ENCODE measurements at regions not wholly inside any gene's neighbourhood (a gene's known extent, or its start where the extent isn't known, plus 50 kb on each side); places are given as distances from the start of the nearest gene placed in this dataset.

DNA sequence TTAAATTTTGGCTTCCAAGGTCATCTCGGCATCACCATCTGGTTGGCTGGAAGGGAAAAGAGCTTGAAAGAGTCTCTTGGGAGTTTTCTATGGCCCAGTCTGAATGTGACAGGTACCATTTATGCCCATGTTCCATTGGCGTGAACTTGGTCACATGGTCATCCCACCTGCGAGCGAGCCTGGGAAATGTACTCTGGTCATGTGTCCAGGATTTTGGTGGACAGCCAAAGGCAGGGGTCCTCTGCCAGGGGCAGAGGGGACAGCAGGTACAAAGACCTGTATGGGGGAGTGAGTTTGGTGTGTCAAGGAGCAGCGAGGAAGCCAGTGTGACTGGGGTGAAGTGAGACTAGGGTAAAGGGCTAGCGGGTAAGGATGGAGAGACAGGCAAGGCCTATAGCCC, 112.6 kb downstream of the CDC5L start:
- no peak for DNase-seq (ENCODE audit: low spot score)

- DNase-seq (ENCODE audit: low spot score): no peak
Measured at GRCh38 chr6:44503471-44503870, 116.0 kb downstream of the CDC5L start.

GRCh38 chr6:44504301-44504791, 116.8 kb downstream of the CDC5L start:
- no peak for DNase-seq (ENCODE audit: low spot score)

DNA sequence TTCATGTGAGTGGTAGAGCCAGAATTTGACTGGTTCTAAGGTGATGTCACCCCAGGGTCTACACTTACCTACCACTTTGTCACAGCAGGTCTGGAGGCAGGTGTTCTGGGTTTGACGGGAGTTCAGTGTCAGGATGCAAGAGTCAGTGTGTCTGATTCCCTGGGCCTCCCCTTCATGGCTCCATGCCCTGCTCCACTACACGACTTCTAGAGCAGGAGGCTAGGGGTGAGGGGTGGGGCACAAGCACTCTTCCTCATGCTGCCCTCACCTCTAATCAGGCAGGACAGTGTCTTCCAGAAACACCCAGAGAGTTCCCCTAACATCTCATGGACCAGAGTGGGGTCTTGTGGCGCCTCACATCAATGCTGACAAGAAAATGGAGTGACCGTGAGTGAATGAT, 118.2 kb downstream of the CDC5L start:
- no peak for DNase-seq (ENCODE audit: low spot score)

GRCh38 chr6:44507014-44507413, 119.5 kb downstream of the CDC5L start:
- no peak for DNase-seq (ENCODE audit: low spot score)

- DNase-seq (ENCODE audit: low spot score): no peak
Measured at GRCh38 chr6:44508646-44509045, 121.1 kb downstream of the CDC5L start.

DNA sequence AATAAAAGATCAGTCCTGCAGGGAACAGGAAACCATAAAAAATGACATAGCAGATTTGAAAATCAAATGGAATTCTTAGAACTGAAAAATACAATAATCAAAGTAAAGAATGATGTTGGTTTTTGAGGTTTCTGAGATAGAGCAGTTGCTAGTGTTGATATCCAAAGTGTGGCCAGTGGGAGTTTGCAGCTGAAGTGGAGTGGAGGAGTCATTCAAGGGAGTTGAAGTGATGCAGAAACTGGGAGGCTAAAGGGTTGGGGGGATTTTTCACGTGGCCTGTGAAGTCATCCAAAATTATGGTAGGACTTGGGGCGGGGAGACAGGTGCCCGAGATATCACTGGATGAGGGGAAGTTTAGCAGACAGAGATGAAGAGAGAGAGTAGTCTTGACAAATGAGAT, 123.6 kb downstream of the CDC5L start:
- no peak for DNase-seq (ENCODE audit: low spot score)

GRCh38 chr6:44512868-44513741, 125.6 kb downstream of the CDC5L start:
- DNase-seq (ENCODE audit: low spot score): no peak

DNA sequence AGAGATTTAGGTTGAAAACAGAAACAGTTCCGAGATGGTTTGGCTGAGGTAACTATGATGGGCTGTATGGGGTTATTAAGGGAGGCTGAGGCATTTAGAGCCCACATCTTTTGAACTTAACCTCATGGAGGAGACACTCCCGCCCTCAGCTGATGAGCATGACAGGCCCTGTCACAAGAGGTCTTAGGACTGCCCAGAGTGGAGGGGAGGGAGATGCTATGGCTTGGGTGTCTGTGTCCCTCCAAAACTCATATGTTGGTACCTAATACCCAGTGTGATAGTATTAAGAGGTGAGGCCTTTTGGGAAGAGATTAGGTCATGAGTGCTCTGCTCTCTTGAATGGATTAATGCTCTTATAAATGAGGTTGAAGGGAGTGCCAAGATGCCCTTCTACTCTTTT, 126.6 kb downstream of the CDC5L start:
- no peak for DNase-seq (ENCODE audit: low spot score)

GRCh38 chr6:44514576-44515193, 127.2 kb downstream of the CDC5L start:
- no peak for DNase-seq (ENCODE audit: low spot score)

DNA sequence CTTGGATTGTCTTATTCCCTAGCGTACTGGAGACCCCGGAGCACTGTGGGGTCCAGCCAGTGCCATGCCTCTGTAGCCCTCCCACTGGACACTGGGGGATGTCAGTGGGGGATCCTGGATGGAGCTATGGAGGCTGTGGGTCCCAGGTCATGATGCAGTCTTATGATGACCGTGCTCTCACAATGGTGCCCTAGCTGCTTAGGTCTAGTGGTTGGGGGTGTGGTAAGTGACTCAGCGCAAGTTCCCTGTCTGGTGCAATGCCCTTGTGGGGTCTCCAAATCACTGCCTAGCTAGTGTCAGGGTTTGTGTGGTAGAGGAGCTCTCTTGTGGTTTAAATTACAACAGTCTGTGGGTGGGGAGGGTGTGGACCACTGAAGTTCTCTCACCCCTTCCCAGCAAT, 135.4 kb downstream of the CDC5L start:
- no peak for DNase-seq (ENCODE audit: low spot score)

DNA sequence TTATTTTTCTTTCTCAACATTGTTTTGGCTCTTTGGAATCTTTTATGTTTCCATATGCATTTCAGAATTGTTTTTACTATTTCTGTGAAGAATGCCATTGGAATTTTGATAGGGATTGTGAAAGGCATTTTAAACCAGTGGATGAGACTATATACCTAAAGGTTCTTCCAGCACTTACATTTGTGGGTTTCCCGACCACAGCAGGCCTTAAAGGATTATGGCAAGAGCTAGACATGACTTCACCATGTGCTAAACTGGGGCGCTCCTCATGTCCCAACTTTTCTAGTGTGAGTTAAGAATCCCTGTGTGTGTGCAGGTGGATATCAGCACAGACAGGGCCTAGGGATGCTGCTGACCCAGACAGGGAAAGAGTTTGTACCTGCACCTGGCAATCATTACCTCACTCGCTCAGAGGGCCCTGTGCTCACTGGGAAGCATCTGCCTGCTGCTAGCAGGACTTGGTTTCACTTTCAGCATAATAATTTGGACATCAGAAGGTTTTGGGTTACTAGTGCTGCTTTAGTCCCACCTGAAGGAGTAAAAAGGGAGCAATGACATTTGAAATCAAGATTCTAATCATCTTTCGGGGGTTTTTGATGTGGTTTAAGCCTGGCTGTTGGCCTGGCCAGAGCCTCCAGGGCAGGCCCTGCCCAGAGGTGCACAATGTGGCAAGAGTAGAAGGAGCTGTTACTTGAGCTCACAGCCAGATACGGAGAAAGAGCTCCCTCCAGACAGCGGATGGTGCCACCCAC, 137.1 kb downstream of the CDC5L start:
- DNase-seq (ENCODE audit: low spot score): no peak

DNA sequence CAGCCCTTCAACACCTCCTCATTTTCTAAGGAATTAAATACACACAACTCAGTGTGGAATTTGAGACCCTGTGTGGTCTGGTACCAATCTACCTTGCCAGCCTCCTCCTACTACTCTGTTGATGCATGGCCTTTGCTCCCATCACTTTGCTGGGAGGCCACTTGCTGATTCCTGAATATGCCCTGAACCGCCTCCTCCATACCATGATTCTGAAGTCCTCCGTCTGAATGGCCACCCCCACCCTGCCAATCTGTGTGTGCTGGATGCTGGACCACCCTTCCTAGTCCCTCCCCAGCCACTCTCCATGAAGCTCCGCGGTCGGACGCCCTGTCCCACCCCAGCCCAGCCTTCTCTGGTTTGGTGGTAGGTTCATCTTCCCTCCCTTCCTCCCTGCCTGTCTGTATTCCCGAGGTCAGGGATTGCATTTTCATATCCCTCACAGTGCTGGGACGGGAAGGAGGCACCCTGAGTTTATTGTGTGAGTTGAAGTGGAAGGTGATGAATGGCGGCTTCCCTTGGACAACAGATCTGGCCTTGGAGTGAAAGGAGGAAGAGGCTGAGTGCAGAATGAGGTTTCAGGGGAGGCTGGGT, 138.3 kb downstream of the CDC5L start:
- DNase-seq (ENCODE audit: low spot score): no peak

DNA sequence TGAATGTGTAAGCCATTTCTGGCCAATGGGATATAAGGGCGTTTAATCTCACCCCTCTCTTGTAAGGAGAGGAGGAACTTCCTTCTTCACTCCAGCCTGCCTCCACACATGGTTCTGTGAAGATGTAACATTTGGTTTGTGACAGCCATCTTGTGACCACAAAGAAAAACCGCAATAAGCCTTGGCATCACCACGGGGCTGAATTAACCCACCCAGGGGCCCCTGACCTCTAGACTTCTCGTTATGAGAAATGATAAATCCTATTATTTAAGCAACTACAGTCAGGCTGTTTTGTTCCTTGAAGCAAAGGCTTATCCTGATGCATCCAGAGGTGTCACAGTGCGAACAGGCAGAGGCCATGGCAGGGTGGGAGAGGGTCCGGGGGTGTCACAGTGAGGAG, 139.7 kb downstream of the CDC5L start:
- DNase-seq (ENCODE audit: low spot score): no peak

DNA sequence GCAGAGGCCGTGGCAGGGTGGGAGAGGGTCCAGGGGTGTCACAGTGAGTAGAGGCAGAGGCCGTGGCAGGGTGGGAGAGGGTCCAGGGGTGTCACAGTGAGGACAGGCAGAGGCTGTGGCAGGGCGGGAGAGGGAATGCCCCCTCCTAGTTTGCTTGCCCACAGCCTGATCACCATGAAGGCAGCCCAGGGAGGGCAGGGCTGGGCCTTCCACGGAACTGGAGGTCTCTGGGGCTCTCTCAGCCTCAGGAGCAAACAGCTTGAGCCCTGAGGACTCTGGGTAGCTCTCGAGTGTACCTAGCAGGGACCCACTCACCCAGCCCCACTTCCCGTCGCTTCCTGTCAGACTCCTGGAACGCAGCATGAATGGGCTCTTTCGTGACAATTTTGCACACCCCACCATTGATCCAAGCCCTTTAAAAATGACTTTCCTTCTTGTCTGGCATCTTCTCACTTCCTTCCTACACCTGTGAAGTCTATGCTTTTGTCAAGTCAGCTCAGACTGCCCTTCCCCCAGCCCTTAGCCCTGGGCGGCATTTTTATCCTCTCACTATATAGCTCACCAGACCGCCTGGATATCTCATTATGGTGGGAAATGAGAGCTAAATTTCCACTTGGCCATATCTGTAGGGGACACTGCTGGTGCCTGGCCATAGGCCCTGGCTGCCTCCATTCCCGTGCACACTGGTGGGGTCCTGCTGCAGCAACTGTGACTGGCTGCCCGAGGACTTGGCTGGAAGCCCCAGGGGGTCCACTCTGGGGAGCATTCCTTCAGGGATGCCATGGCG, 140.3 kb downstream of the CDC5L start:
- no peak for DNase-seq (ENCODE audit: low spot score)

DNA sequence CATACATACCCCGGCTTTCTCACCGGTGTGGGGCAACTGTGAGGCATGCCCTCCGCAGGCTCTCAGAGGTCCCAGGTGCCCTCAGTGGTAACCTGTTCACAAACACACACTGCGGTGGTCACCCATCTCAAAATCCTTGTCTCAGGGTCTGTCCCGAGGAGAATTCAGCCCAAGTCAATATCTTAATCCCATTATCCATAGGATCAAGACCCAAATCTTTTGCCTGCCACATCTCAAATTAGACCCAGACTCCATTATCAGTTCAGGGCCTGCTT, 140.8 kb downstream of the CDC5L start:
- no peak for DNase-seq (ENCODE audit: low spot score)

DNA sequence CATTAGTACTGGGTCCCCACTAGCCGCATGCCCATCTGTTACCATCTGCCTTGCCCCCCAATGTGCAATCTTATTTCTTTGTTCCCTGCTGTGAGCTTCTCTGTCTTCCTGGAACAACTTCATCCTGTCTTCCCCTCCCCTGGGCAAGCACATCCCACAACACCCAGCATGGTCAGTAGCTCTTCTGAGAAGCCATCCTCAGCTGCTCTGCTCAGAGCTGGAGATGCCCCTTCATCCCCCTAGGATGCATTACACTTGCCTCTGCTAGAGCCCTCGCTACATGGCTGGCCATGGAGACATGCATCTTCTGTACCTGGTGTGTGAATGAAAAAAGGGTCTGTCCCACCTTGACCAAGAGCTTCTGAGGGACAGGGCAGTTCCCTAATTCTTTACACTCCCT, 141.2 kb downstream of the CDC5L start:
- no peak for DNase-seq (ENCODE audit: low spot score)

DNA sequence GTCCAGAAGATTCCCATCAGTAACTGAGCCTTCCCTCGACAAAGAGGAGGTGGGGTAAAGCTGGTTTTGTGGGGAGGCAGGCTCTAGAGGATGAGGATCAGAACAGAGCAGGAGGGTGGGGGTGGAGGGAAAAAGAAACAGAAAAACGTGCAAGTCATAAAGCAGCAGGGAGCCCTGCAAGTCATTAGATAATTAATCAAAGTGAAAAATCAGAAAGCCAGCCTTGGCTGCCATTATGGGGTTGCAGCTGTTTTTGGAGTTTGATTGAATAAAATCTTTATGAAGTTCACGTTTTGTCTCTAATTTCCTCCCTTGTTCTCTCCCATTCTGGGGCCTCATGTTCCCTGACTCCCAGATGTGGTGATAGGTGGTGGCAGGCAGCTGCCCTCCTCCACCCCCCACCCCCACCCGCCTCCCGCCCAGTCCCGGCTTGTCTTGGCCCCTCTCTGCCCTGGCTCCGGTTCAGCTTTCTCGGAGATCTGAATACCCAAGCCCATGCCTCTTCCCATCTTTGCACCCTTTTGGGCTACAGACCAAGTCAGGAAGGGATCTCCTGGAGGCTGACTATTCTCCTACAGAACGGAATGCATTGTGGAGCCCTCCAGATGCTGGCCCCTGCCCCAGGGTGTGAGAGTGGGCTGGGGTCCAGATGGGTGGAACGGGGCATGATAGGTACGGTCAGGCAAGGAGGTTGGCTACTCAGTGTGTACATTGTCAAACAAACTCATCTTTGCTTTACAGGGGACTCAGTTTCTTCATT, 141.8 kb downstream of the CDC5L start:
- no peak for DNase-seq (ENCODE audit: low spot score)

- no peak for DNase-seq (ENCODE audit: low spot score)
Measured at GRCh38 chr6:44530209-44530909, 142.9 kb downstream of the CDC5L start.

GRCh38 chr6:44530910-44531234, 143.4 kb downstream of the CDC5L start:
- no peak for DNase-seq (ENCODE audit: low spot score)
